Ishikawa (cell line): ENCODE measurements at regions not wholly inside any gene's neighbourhood (a gene's known extent, or its start where the extent isn't known, plus 50 kb on each side); places are given as distances from the start of the nearest gene placed in this dataset.

Source experiments
- CEBPB ChIP-seq: IDR thresholded peaks from 2 replicates; pipeline ENCODE4 v1.6.1; 2012
- CREB1 ChIP-seq: IDR thresholded peaks from 2 replicates; pipeline ENCODE4 v1.6.1; 2012; ENCODE audit warnings: low read depth
- EGR1 ChIP-seq: IDR thresholded peaks from 2 replicates; pipeline ENCODE4 v1.6.1; 2012
- EP300 ChIP-seq: IDR thresholded peaks from 2 replicates; pipeline ENCODE4 v1.6.1; 2012; ENCODE audit warnings: borderline replicate concordance
- FOXM1 ChIP-seq: IDR thresholded peaks from 2 replicates; pipeline ENCODE4 v1.6.1; 2012; ENCODE audit warnings: low read depth, borderline replicate concordance
- NFIC ChIP-seq: IDR thresholded peaks from 2 replicates; pipeline ENCODE4 v1.6.1; 2012
- RAD21 ChIP-seq: IDR thresholded peaks from 2 replicates; pipeline ENCODE4 v1.6.1; 2012; ENCODE audit warnings: low read depth
- TAF1 ChIP-seq: IDR thresholded peaks from 2 replicates; pipeline ENCODE4 v1.6.1; 2012; ENCODE audit warnings: low read depth, mild to moderate bottlenecking
- TCF12 ChIP-seq: IDR thresholded peaks from 2 replicates; pipeline ENCODE4 v1.6.1; 2012; ENCODE audit warnings: low read depth
- TEAD4 ChIP-seq: IDR thresholded peaks from 2 replicates; pipeline ENCODE4 v1.6.1; 2012
- YY1 ChIP-seq: IDR thresholded peaks from 2 replicates; pipeline ENCODE4 v1.6.1; 2012; ENCODE audit warnings: low read depth
- ZBTB7A ChIP-seq: IDR thresholded peaks from 2 replicates; pipeline ENCODE4 v1.6.1; 2012; ENCODE audit warnings: low read depth
- TF ChIP-seq, protein P1 (sequence below): IDR thresholded peaks from 2 replicates; pipeline ENCODE4 v1.6.1; 2012; ENCODE audit warnings: low read depth, mild to moderate bottlenecking
- TF ChIP-seq, protein P2 (sequence below): IDR thresholded peaks from 2 replicates; pipeline ENCODE4 v1.6.1; 2012

DNA sequence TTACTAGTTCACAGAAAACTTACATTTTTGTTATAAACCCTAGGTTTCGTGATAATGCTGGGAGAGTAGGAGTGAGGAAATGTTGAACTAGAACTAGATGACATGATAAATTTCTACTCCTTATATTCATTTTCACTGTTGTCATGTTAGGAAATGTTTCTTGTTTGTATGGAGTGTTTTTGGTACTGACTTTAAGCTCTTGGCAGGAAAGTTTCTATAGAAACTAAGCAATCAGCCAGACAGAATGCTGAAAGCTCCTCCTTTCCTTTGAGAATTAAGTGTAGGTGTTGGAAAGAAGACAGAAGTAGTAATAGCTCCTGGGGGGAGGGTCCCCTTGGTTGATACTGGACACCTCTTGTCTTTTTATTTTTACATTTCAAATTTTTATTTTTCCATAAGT lies 309.8 kb downstream of the MAP2K4 start:
- TF ChIP-seq YY1 (no peak), RAD21 (no peak), CREB1 (no peak), EGR1 (no peak), TAF1 (no peak), EP300 (no peak), FOXM1 (no peak), ZBTB7A (no peak), TCF12 (no peak), NFIC (no peak), TEAD4 (no peak), CEBPB (no peak)
- TF ChIP-seq, protein P1, sequence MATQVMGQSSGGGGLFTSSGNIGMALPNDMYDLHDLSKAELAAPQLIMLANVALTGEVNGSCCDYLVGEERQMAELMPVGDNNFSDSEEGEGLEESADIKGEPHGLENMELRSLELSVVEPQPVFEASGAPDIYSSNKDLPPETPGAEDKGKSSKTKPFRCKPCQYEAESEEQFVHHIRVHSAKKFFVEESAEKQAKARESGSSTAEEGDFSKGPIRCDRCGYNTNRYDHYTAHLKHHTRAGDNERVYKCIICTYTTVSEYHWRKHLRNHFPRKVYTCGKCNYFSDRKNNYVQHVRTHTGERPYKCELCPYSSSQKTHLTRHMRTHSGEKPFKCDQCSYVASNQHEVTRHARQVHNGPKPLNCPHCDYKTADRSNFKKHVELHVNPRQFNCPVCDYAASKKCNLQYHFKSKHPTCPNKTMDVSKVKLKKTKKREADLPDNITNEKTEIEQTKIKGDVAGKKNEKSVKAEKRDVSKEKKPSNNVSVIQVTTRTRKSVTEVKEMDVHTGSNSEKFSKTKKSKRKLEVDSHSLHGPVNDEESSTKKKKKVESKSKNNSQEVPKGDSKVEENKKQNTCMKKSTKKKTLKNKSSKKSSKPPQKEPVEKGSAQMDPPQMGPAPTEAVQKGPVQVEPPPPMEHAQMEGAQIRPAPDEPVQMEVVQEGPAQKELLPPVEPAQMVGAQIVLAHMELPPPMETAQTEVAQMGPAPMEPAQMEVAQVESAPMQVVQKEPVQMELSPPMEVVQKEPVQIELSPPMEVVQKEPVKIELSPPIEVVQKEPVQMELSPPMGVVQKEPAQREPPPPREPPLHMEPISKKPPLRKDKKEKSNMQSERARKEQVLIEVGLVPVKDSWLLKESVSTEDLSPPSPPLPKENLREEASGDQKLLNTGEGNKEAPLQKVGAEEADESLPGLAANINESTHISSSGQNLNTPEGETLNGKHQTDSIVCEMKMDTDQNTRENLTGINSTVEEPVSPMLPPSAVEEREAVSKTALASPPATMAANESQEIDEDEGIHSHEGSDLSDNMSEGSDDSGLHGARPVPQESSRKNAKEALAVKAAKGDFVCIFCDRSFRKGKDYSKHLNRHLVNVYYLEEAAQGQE: no peak
- TF ChIP-seq, protein P2, sequence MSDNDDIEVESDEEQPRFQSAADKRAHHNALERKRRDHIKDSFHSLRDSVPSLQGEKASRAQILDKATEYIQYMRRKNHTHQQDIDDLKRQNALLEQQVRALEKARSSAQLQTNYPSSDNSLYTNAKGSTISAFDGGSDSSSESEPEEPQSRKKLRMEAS: no peak
